ENCODE measurements at regions not wholly inside any gene's neighbourhood (a gene's known extent, or its start where the extent isn't known, plus 50 kb on each side); places are given as distances from the start of the nearest gene placed in this dataset.

DNA sequence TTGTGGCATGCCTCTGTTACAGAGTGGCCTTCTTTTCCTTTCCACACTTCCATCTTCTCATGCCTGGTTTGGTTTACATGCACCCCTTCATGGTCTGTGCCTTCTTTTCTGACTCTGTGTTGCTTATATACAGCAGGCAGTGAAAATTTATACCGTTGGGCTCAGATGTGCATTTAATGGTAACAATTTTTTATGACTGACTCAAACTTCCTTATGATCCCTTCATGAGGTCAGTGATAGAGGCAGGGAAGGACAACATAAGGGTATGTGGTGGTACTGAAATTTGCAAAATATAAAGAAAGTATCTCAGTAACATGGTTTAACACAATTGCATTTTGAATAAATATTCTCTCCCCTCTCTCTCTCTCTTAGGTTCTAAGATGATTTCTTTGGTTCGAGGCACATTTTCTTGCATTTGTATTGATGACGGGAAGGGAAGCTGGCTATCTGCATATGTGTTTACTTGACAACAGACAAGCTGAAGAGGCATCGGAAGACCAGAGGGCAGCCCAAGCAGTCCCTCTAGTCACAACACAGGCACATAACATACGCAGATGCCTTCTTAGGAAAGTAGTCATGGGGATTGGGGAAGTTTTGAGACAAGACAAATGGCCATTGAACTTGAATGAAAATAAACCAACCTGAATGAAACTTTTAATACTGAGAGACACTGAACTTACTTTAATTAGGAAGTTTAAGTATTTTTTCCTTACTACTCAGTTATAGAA, 163.3 kb upstream of the LEF1 start:
- WGBS, 2 experiments (ENCODE audit: insufficient coverage in 1 of 2, insufficient read length in 1 of 2) = 82% methylated on average over 5 of the region's 5 CpGs; no CpG with 5 or more reads in 1 of the 2 experiments

GRCh38 chr4:108328383-108328732, 159.6 kb upstream of the LEF1 start:
- no peak for DNase-seq
- Histone ChIP-seq H3K36me3 (ENCODE audit: control insufficient read depth, insufficient read depth, low read length) (no peaks in the 10 kb centered on the region), H3K9ac (ENCODE audit: extremely low read depth, low read length, poor library complexity, severe bottlenecking) (no peak overlapping the region), H3K4me3 (ENCODE audit: low read length) (no peak overlapping the region), H3K27ac (ENCODE audit: low read depth, low read length) (no peak overlapping the region), H3K27me3 (ENCODE audit: control insufficient read depth, insufficient read depth, low read length, poor library complexity, severe bottlenecking) (peaks cover 25% of the 10 kb centered on the region), H3K9me3 (ENCODE audit: control insufficient read depth, low read length) (no peaks in the 10 kb centered on the region), H3K4me1 (ENCODE audit: control insufficient read depth, insufficient read depth, low read length) (no peaks in the 10 kb centered on the region)
- no peak overlapping the region for H3K27ac Mint-ChIP-seq
- no peaks in the 10 kb centered on the region for H3K9me3 Mint-ChIP-seq
- peaks cover 39% of the 10 kb centered on the region for H3K27me3 Mint-ChIP-seq (ENCODE audit: insufficient read depth)
- peaks cover 6% of the 10 kb centered on the region for H3K4me1 Mint-ChIP-seq
- no peak for TF ChIP-seq CTCF (conservative IDR thresholded peaks at IDR 0.05)
- H3K4me3 Mint-ChIP-seq = no peak overlapping the region
- no peaks in the 10 kb centered on the region for H3K36me3 Mint-ChIP-seq (ENCODE audit: low read depth)
- 94 to 96% methylated on average over 2 of the region's 2 CpGs for WGBS, 2 experiments (ENCODE audit: insufficient coverage in 1 of 2, insufficient read length in 1 of 2)

More for the DNA sequence above, 163.3 kb upstream of the LEF1 start:
- DNase-seq = no peak
- Histone ChIP-seq H3K36me3 (ENCODE audit: control insufficient read depth, insufficient read depth, low read length) (no peaks in the 10 kb centered on the region), H3K9ac (ENCODE audit: extremely low read depth, low read length, poor library complexity, severe bottlenecking) (no peak overlapping the region), H3K27ac (ENCODE audit: low read depth, low read length) (no peak overlapping the region), H3K27me3 (ENCODE audit: control insufficient read depth, insufficient read depth, low read length, poor library complexity, severe bottlenecking) (peaks cover 16% of the 10 kb centered on the region), H3K9me3 (ENCODE audit: control insufficient read depth, low read length) (no peaks in the 10 kb centered on the region), H3K4me1 (ENCODE audit: control insufficient read depth, insufficient read depth, low read length) (peaks cover 4% of the 10 kb centered on the region), H3K4me3 (ENCODE audit: low read length) (no peak overlapping the region)
- no peak for TF ChIP-seq CTCF (conservative IDR thresholded peaks at IDR 0.05)
- peaks cover 16% of the 10 kb centered on the region for H3K27me3 Mint-ChIP-seq (ENCODE audit: insufficient read depth)
- no peaks in the 10 kb centered on the region for H3K36me3 Mint-ChIP-seq (ENCODE audit: low read depth)
- no peaks in the 10 kb centered on the region for H3K9me3 Mint-ChIP-seq
- no peak overlapping the region for H3K4me3 Mint-ChIP-seq
- peaks cover 30% of the 10 kb centered on the region for H3K4me1 Mint-ChIP-seq
- no peak overlapping the region for H3K27ac Mint-ChIP-seq

DNA sequence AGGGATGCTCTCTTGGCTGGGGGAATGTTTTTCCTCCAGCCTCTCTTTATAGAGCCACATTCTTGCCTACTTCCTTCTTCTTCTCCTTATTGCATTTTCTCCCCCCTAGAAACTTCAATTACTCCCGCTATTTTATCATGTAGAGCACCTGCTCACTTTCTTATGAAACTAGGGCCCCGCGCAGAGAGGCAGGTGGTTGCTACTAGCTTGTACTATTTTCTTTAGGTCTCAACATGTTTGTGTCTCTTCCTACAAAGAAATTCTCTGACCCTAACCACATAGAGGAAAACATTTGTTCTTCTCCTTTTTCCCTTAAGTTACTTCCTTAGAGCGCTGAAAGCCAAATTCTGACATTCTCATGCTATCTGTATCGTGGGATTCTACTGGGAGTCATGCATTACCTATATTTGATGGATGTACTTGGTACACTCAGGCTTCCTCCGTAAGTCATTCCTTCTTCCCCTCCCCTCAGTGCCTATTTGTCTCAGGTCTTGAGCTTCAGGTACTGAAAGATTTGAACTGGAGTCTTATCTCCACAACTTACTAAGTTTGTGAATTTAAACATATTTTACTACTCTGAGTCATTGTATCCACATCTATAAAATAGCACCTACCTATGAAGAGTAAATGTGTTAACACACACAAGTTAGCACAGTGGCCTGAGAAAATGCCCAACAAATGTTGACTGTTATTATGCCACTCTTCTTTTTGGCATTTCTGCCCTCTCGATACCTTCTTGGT, 159.1 kb upstream of the LEF1 start:
- Mint-ChIP-seq H3K27ac (no peak overlapping the region), H3K27me3 (ENCODE audit: insufficient read depth) (peaks cover 41% of the 10 kb centered on the region)

More for the DNA sequence above, 159.1 kb upstream of the LEF1 start:
- H3K4me3 ChIP-seq (ENCODE audit: low read length) = no peak overlapping the region
- Mint-ChIP-seq H3K9me3 (no peaks in the 10 kb centered on the region), H3K36me3 (ENCODE audit: low read depth) (no peaks in the 10 kb centered on the region), H3K4me1 (peaks cover 5% of the 10 kb centered on the region), H3K4me3 (no peak overlapping the region)
- no peaks in the 10 kb centered on the region for H3K36me3 ChIP-seq (ENCODE audit: control insufficient read depth, insufficient read depth, low read length)
- H3K4me1 ChIP-seq (ENCODE audit: control insufficient read depth, insufficient read depth, low read length) = no peaks in the 10 kb centered on the region
- H3K9me3 ChIP-seq (ENCODE audit: control insufficient read depth, low read length) = no peaks in the 10 kb centered on the region
- H3K9ac ChIP-seq (ENCODE audit: extremely low read depth, low read length, poor library complexity, severe bottlenecking) = no peak overlapping the region
- WGBS, 2 experiments (ENCODE audit: insufficient coverage in 1 of 2, insufficient read length in 1 of 2) = 93 to 94% methylated on average over 6 to 7 of the region's 7 CpGs
- no peak for TF ChIP-seq CTCF (conservative IDR thresholded peaks at IDR 0.05)
- H3K27ac ChIP-seq (ENCODE audit: low read depth, low read length) = no peak overlapping the region
- H3K27me3 ChIP-seq (ENCODE audit: control insufficient read depth, insufficient read depth, low read length, poor library complexity, severe bottlenecking) = peaks cover 25% of the 10 kb centered on the region
- DNase-seq = no peak

Measured in endodermal cell (in vitro differentiated cells).